ENCODE measurements at regions not wholly inside any gene's neighbourhood (a gene's known extent, or its start where the extent isn't known, plus 50 kb on each side); places are given as distances from the start of the nearest gene placed in this dataset.
"Not testable (repeated sequence)": the region's sequence is repeated elsewhere in the genome, so short reads cannot be mapped to it uniquely, and the experiment has no call there.

GRCh38 chr4:84276752-84277151 lies 222.3 kb downstream of the NKX6-1 start:
- ATAC-seq, result no peak

GRCh38 chr4:84269536-84270044 lies 229.5 kb downstream of the NKX6-1 start:
- ATAC-seq, result no peak

GRCh38 chr4:84264652-84265051 lies 234.4 kb downstream of the NKX6-1 start:
- ATAC-seq, result no peak

- no peak for ATAC-seq
Measured at GRCh38 chr4:84263415-84263814, 235.7 kb downstream of the NKX6-1 start.

- ATAC-seq, result no peak
Measured at GRCh38 chr4:84260495-84260894, 238.6 kb downstream of the NKX6-1 start.

- peak; percentile 65 for ATAC-seq
Measured at GRCh38 chr4:84258905-84259830, 239.9 kb downstream of the NKX6-1 start.

GRCh38 chr4:84254537-84254936 lies 244.6 kb downstream of the NKX6-1 start:
- ATAC-seq, result no peak

GRCh38 chr4:84249521-84249920 lies 249.6 kb downstream of the NKX6-1 start:
- ATAC-seq, result no peak

GRCh38 chr4:84245042-84245441 lies 254.1 kb downstream of the NKX6-1 start:
- not testable (repeated sequence) for ATAC-seq

- peak; percentile 11 for ATAC-seq
Measured at GRCh38 chr4:84244346-84244801, 254.7 kb downstream of the NKX6-1 start.

- ATAC-seq, result no peak
Measured at GRCh38 chr4:84243685-84244084, 255.4 kb downstream of the NKX6-1 start.

GRCh38 chr4:84239278-84239845 lies 259.7 kb downstream of the NKX6-1 start:
- ATAC-seq, result no peak

GRCh38 chr4:84238247-84239090 lies 260.6 kb downstream of the NKX6-1 start:
- ATAC-seq, result no peak

GRCh38 chr4:84237008-84237407 lies 262.1 kb downstream of the NKX6-1 start:
- no peak for ATAC-seq

GRCh38 chr4:84235126-84235944 lies 263.8 kb downstream of the NKX6-1 start:
- no peak for ATAC-seq

GRCh38 chr4:84232309-84233095 lies 266.6 kb downstream of the NKX6-1 start:
- ATAC-seq, result no peak

GRCh38 chr4:84231539-84232055 lies 267.5 kb downstream of the NKX6-1 start:
- no peak for ATAC-seq

GRCh38 chr4:84224522-84224921 lies 274.6 kb downstream of the NKX6-1 start:
- ATAC-seq, result no peak

GRCh38 chr4:84221704-84222103 lies 277.4 kb downstream of the NKX6-1 start:
- no peak for ATAC-seq

- ATAC-seq, result no peak
Measured at GRCh38 chr4:84220990-84221389, 278.1 kb downstream of the NKX6-1 start.

GRCh38 chr4:84219656-84220055 lies 279.4 kb downstream of the NKX6-1 start:
- no peak for ATAC-seq
